GM13976 (cell line): ENCODE measurements at regions not wholly inside any gene's neighbourhood (a gene's known extent, or its start where the extent isn't known, plus 50 kb on each side); places are given as distances from the start of the nearest gene placed in this dataset.

ENCODE experiments used
- DNase-seq: peaks from one replicate; pipeline ENCODE4 v3.0.0; 2012; ENCODE audit warnings: low spot score
- in situ Hi-C: fragments of 300-500 bp; cut with MboI; formaldehyde crosslinking; loops from one replicate; pipeline ENCODE4 v1.12.0; 2022; ENCODE audit warnings: low sequenced_read_pairs, mixed read lengths, inconsistent platforms; ENCODE audit not compliant: unreplicated experiment
- TF ChIP-seq, protein P1 (sequence below): IDR thresholded peaks from 2 replicates; pipeline ENCODE4 v1.5.1; 2012; ENCODE audit warnings: borderline replicate concordance, mild to moderate bottlenecking; ENCODE audit not compliant: insufficient read depth; ENCODE audit errors: extremely low read depth, missing control alignments, control extremely low read depth

DNA sequence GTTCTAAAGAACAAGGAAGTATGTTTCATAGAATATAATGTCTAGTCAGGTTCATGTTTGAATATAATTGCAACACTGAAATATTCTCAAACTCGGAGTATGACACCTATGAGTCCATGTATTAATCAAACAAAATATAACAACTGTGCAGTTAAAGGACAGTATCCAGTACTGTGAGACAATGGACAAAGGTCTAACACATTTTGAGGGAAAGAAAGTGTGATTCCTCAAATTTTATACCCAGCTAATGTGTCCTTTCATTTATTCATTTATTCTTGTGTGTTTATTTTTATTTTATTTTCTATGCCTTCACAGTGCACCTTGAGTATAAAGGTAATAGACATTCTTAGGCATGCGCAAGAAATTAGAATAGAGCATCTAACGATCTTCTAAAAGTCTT, 401.0 kb upstream of the ZFHX3 start:
- in situ Hi-C loops: no loop called here
- no peak for DNase-seq
- TF ChIP-seq, protein P1, sequence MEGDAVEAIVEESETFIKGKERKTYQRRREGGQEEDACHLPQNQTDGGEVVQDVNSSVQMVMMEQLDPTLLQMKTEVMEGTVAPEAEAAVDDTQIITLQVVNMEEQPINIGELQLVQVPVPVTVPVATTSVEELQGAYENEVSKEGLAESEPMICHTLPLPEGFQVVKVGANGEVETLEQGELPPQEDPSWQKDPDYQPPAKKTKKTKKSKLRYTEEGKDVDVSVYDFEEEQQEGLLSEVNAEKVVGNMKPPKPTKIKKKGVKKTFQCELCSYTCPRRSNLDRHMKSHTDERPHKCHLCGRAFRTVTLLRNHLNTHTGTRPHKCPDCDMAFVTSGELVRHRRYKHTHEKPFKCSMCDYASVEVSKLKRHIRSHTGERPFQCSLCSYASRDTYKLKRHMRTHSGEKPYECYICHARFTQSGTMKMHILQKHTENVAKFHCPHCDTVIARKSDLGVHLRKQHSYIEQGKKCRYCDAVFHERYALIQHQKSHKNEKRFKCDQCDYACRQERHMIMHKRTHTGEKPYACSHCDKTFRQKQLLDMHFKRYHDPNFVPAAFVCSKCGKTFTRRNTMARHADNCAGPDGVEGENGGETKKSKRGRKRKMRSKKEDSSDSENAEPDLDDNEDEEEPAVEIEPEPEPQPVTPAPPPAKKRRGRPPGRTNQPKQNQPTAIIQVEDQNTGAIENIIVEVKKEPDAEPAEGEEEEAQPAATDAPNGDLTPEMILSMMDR: no peak

DNA sequence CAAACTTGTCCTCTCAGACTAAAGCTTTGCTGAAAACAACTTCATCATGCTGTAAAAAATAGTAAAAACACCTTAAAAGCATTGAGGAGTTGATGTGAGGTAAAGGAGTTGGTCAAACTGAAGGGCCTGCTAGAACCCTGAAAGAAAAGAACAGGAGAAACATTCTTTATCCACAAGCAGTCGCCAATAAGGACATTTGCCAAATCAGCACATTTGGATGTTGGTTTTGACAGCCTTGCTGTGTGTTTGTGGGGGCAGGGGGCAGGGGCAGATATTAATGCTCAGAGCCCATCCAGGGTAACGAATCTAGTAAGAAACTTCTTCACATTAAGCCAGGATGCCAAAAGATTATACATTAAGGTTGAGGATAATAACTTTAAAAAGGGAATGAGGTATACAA, 399.9 kb upstream of the ZFHX3 start:
- TF ChIP-seq, protein P1: no peak
- DNase-seq: no peak
- in situ Hi-C loops: no loop called here

DNA sequence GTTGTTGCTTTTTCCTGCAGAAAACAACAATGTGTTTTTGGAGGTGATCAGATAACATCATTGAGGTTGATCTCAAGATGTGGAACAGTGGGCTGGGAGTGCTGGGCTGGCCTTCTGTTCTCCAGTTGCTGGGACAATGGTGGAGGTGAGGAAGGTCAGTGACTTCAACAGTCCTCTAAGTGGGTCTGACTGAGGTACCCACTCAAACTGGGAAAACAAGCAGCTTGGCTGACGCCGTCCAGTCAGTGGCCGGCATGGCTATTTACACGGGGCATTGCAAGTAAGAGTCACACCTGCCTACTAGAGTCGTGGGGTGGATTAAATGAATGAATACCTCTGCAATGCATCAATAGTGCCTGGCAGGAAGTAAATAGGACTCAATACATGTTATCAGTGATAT, 386.7 kb upstream of the ZFHX3 start:
- TF ChIP-seq, protein P1: no peak
- DNase-seq: no peak
- in situ Hi-C loops: no loop called here

DNA sequence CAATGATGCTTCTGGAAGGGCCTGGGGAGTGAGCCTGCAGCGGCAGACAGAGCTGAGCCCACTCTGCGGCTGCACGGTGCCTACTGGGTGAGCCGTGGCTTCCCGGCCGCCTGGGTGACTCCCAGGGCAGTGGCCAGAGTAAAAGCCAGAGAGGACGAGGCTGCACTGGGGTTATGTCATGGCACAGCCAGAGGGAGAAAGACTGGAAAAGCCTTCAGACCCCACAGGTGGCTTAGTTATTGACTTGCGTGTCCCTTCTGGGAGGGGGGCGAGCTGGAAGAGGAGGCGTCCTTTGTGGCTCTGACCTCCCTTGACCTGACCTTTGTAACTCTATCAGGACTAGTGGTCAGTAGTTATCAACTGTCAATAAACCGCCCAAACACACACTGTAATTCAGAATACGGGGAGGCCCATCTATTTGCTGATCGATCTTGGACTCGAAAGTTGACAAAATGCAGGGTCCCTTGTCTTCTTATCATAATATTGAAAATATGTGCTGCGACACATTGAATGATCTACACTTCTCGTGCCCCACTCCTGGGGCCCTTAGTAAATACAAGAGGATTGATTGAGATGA, 385.9 kb upstream of the ZFHX3 start:
- DNase-seq: no peak
- TF ChIP-seq, protein P1: no peak
- in situ Hi-C loops: no loop called here

DNA sequence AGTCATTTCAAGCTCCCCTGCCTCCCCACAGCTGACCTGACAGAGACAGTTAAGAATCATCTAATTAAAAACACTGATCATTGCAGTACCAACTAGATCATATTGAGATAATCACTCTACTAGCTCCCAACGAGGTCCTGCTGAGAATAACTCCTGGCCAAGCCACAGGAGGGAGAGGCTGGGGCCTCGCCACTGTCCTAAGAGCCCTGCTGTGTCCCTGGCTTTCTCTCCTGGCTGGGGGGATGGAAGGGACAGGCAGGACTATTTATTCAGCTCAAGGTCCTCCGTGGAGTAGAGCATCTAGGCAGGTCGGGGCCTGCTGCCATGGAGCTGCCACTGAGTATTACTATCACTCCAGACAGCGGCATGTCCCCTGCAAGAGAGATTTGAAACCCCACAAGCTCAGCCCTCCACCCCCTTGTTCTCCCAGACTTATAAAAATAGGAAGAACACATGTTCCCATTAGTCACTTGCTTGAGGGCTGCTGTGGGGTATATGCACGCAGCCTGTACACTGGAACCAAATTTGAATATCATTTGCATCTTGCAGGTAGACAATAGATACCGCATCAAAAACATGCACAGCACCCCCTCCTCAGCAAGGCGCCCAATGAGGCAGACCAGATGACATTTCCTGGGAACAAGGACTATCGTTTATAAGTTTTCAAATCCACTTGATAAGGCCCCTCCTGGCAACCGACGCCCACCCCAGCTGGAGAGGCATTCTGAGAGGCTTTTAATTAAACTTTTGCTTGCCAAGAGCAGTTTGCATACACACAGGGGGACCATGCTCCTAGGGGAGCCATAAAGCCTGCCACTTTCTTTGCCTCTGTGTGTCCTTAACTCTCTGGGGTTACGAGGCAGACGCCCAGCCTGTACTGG, 385.2 kb upstream of the ZFHX3 start:
- in situ Hi-C loops: no loop called here
- DNase-seq: no peak
- TF ChIP-seq, protein P1: no peak

DNA sequence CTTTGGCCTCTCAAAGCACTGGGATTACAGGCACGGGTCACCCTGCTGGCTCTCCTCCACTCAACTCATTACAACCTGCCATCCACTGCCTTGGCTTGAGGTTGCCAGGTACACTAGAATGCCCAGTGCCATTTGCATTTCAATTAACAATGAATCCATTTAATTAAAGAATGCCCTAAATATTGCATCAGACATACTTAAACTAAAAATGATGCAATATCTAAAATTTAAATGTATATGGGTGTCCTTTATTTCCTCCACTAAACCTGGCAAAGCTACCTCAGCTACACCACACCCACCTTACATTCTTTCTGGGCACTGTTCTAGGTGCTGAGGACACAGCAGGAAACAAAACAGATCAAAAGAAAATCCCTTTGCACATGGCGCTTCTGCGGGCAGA, 382.2 kb upstream of the ZFHX3 start:
- in situ Hi-C loops: no loop called here
- TF ChIP-seq, protein P1: no peak
- no peak for DNase-seq

DNA sequence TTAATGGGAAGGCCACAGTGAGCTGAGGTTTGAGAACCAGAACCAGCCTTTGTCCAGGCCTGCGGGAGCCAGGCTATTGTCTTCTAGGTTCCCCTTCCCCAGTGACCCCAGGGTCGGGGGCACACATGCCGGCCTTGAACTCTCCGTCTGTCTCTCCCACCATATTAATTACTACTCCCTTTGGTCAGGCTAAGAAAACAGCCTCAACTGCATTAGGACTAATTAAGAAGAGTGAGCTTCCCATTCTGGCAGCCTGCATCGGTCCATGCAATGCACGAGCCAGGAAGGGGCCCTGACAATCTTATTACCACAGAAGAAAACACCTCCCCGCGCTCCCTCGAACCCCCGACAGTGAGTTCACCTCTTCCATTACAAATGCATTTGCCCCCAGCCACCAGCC, 380.2 kb upstream of the ZFHX3 start:
- no peak for DNase-seq
- TF ChIP-seq, protein P1: no peak
- in situ Hi-C loops: no loop called here
